ENCODE measurements at regions not wholly inside any gene's neighbourhood (a gene's known extent, or its start where the extent isn't known, plus 50 kb on each side); places are given as distances from the start of the nearest gene placed in this dataset.
"Not testable (repeated sequence)": the region's sequence is repeated elsewhere in the genome, so short reads cannot be mapped to it uniquely, and the experiment has no call there.

DNA sequence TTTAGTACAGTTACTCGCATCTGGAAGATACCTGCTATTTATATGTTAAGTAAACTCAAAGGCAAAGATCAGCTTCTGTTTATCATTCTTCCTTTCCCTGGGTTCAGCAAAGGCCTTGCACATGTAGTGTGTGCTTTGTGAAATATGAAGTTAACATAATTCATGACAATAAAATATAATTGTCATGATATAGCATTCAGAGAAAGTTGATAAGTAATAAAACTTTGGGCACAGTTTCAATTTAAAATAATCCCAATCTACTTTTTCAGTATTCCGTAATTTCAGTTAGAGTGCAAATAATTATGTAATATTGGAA is 51.9 kb upstream of the ZNF217 start:
- DNase-seq (ENCODE audit: low spot score): no peak

GRCh38 chr20:53644108-53644507 is 50.5 kb upstream of the ZNF217 start:
- not testable (repeated sequence) for DNase-seq (ENCODE audit: low spot score)

Measured in germinal center (tissue), 1 donor.